NB4 (cell line): ENCODE measurements at regions not wholly inside any gene's neighbourhood (a gene's known extent, or its start where the extent isn't known, plus 50 kb on each side); places are given as distances from the start of the nearest gene placed in this dataset.

ENCODE experiments used
- POLR2A ChIP-seq: IDR thresholded peaks from 2 replicates; pipeline ENCODE4 v1.6.1; 2011; ENCODE audit warnings: mild to moderate bottlenecking; ENCODE audit not compliant: insufficient read length; ENCODE audit errors: extremely low read depth
- TF ChIP-seq, protein P1 (sequence below): IDR thresholded peaks from one replicate; pipeline ENCODE4 v1.5.1; 2012; ENCODE audit warnings: low read depth, low read length

DNA sequence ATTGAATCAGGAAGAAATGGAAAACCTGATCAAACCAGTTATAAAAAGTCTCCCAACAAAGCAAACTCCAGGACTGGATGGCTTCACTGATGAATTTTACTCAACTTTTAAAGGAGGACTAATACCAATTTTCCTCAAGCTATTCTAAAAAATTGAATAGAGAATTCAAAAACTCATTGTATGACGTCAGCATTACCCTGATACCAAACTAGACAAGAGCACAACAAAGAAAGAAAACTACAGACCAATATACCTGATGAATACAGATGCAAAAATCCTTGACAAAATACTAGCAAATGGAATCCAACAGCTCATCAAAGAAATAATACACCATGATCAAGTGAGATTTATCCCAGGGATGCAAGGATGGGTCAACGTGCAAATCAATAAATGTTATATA is 172.9 kb downstream of the FNDC1 start:
- TF ChIP-seq, protein P1, sequence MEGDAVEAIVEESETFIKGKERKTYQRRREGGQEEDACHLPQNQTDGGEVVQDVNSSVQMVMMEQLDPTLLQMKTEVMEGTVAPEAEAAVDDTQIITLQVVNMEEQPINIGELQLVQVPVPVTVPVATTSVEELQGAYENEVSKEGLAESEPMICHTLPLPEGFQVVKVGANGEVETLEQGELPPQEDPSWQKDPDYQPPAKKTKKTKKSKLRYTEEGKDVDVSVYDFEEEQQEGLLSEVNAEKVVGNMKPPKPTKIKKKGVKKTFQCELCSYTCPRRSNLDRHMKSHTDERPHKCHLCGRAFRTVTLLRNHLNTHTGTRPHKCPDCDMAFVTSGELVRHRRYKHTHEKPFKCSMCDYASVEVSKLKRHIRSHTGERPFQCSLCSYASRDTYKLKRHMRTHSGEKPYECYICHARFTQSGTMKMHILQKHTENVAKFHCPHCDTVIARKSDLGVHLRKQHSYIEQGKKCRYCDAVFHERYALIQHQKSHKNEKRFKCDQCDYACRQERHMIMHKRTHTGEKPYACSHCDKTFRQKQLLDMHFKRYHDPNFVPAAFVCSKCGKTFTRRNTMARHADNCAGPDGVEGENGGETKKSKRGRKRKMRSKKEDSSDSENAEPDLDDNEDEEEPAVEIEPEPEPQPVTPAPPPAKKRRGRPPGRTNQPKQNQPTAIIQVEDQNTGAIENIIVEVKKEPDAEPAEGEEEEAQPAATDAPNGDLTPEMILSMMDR, result no peak
- no peak for TF ChIP-seq POLR2A
